ENCODE measurements at regions not wholly inside any gene's neighbourhood (a gene's known extent, or its start where the extent isn't known, plus 50 kb on each side); places are given as distances from the start of the nearest gene placed in this dataset.

DNA sequence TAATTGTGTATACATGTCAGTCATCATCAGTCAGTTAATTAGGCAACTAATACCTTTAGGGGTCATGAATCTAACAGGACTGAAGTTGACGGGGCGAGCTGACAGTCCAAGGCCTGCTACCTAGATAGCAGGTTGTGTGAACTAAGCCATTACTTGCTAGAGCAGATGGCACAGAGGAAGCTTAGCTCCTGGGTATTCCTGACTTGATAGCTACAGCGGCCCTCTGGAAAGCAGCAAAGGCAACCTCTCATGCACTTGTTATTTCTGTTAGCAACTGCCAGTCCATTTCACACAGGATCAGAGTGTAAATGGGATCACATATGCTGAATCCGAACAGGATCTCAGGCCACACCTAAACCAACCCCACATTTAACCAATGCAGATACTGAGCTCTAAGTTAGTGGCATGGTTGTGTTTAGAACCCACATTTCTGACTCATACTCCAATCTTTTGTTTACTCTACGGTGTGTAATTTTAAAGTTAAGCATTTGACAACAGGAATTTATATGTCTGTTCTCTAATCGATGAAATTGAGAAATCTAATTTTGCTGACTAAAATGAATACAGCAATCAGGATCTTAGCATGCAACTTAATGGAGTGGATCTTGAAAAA is 521.3 kb upstream of the ZNF608 start:
- H3K27me3 ChIP-seq, result no peaks in the 10 kb centered on the region
- DNase-seq (no peak), ATAC-seq (no peak)
- no peak overlapping the region for H3K4me3 ChIP-seq
- 88 to 99% (median 94%) methylated on average over 6 of the region's 6 CpGs for WGBS, 4 donors
- H3K36me3 ChIP-seq, result no peaks in the 10 kb centered on the region
- intact Hi-C loops (cut with DNase I), result no loop called here
- peaks cover 0 to 4% (median 0%) of the 10 kb centered on the region in 12 donors for H3K4me1 ChIP-seq
- H3K27ac ChIP-seq, result no peak overlapping the region
- TF ChIP-seq POLR2A (IDR thresholded peaks at IDR 0.05) (no peak), CTCF (IDR thresholded peaks at IDR 0.05) (no peak)
- no peaks in the 10 kb centered on the region for H3K9me3 ChIP-seq

GRCh38 chr5:125269926-125270325 is 523.5 kb upstream of the ZNF608 start:
- H3K4me3 ChIP-seq, result no peak overlapping the region
- TF ChIP-seq POLR2A (IDR thresholded peaks at IDR 0.05), result no peak
- no peak for TF ChIP-seq CTCF (IDR thresholded peaks at IDR 0.05)
- no peak for ATAC-seq
- intact Hi-C loops (cut with DNase I), result no loop called here
- H3K9me3 ChIP-seq, result no peaks in the 10 kb centered on the region
- DNase-seq, result no peak
- no peaks in the 10 kb centered on the region for H3K27me3 ChIP-seq
- 92 to 97% (median 93%) methylated on average over 4 of the region's 4 CpGs for WGBS, 4 donors
- H3K36me3 ChIP-seq, result no peaks in the 10 kb centered on the region
- no peak overlapping the region for H3K27ac ChIP-seq
- peaks cover 0 to 2% (median 0%) of the 10 kb centered on the region in 12 donors for H3K4me1 ChIP-seq

DNA sequence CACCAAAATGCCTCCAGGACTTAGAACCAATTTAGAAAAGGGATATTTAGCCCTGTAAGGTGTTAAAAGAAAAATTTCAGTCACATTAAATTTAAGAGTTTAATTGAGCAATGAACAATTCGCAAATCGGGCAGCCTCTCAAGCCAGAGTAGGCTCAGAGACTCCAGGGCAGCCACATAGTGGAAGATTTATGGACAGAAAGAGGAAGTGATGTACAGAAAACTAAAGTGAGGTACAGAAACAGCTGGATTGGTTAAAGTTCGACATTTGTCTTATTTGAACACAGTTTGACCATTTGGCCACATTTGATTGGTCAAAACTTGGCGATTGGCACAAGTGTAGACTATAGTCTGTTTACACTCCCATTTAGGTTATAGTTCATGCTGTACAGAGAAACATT is 525.9 kb upstream of the ZNF608 start:
- ATAC-seq, result no peak
- WGBS, 4 donors, result 83 to 93% (median 90%) methylated on average over 4 of the region's 4 CpGs
- H3K4me3 ChIP-seq, result no peak overlapping the region
- H3K27me3 ChIP-seq, result no peaks in the 10 kb centered on the region
- peaks cover 0 to 7% (median 0%) of the 10 kb centered on the region in 12 donors for H3K4me1 ChIP-seq
- intact Hi-C loops (cut with DNase I), result no loop called here
- TF ChIP-seq POLR2A (IDR thresholded peaks at IDR 0.05), result no peak
- no peak for DNase-seq
- no peak overlapping the region for H3K27ac ChIP-seq
- no peaks in the 10 kb centered on the region for H3K36me3 ChIP-seq
- no peaks in the 10 kb centered on the region for H3K9me3 ChIP-seq

- DNase-seq, result no peak
- Histone ChIP-seq H3K36me3 (no peaks in the 10 kb centered on the region), H3K27me3 (no peaks in the 10 kb centered on the region), H3K9me3 (no peaks in the 10 kb centered on the region), H3K4me1 (peaks cover 0 to 7% (median 0%) of the 10 kb centered on the region in 12 donors), H3K27ac (no peak overlapping the region), H3K4me3 (no peak overlapping the region)
- WGBS, 4 donors, result 55 to 80% (median 63%) methylated on average over 1 of the region's 1 CpG
- intact Hi-C loops (cut with DNase I), result no loop called here
- TF ChIP-seq CTCF (IDR thresholded peaks at IDR 0.05) (no peak), POLR2A (IDR thresholded peaks at IDR 0.05) (no peak)
- ATAC-seq, result no peak
Measured at GRCh38 chr5:125274211-125274610, 527.8 kb upstream of the ZNF608 start.
